NCI-H82 treated with DMSO at 0.1 percent for 48 hours (cell line): ENCODE measurements at regions not wholly inside any gene's neighbourhood (a gene's known extent, or its start where the extent isn't known, plus 50 kb on each side); places are given as distances from the start of the nearest gene placed in this dataset.
A peak's percentile ranks its signal among the peaks of the same experiment; 100 is the strongest.

Experiments used
- DNase-seq: peaks from one replicate; lab custom pipeline; 2025; ENCODE audit not compliant: unreplicated experiment; lab: John Stamatoyannopoulos, UW

DNA sequence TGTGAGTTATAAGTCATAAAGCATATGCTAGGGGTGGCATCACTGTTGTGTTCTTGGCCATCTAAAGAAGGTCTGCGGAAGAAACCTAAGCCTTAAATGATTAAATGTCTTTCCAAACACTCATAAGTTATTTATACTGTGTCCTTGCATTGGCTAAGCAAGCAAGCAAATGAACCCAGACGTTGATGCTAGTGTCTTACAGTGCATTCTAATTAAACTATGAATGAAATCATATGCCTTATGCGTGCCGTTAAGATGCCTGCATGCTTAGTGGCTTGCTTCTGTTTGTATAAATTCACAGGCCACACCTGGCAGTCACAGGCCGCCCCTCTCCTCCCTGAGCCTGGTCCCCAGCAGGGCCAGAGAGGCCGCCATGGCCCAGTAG is 49.9 kb downstream of the RIN2 start:
- DNase-seq, result no peak

DNA sequence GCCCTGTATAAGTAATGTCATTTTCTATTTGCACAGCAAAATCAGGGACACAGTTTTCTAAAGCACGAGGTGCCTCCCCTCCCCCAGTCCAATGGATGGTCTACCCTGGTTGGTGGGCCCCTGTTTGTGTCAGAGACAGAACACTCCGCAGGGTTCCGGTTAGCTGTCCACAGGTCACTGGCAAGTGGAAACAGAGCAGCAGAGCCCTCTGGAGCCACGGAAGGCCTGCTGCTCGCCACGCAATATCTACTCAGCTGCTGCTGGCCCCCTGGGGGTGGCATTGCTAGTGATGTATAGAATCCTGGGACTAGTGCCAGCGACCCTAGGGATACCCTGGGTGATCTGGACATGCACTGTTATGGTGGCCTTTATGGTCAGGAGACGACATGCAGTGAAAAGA is 50.4 kb downstream of the RIN2 start:
- no peak for DNase-seq

DNA sequence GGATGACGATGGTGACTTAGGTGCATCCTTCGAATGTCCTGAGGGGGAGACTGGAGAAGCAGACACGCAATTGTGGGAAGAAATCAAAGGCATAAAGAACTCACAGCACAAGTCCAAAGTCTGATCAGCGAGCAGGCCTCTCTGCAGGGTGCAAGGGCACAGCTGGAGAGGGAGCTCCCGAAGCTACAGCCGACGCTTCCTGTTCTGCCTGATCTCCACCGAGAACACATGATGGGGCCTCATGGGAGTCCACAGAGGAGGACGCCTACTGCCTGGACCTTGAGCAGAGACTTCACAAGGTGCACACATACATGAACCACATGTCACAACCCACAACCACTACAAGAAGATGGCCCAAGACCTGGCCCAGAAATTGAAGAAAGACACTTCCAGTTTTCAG is 51.4 kb downstream of the RIN2 start:
- DNase-seq, result no peak

DNA sequence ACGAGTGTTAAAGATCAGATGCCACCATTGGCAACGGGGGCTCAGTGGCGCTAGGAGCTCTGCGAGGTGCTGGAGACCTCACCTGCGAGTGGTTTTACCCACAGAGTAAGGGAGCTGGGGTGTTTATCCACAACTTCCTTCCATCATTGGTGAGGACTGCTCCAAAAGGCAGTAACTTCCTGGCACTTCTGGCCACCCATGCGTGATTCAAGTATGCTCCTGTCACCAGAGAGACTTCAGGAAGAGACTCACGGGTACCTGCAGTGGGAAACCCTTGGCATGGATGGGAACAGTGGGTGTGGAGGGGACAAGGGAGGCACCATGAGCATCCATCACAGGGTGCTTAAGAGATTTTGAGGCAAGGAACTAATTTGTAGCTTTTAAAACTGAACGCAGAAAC is 53.2 kb downstream of the RIN2 start:
- DNase-seq, result no peak

DNA sequence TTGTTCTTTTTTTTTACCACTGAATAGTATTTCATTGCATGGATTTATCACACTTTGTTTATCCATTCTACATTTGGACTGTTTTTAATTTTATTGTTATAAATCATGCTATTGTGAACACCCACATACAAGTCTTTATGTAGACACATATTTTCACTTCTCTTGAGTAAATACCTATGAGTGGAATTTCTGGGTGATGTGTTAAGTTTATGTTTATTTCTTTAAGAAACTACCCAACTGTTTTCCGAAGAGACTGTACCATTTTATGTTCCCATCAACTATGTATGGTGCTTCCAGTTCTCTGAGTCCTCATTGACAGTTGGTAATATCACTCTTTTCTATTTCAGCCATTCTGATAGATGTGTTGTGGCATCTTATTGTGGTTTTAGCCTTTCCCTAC is 54.0 kb downstream of the RIN2 start:
- no peak for DNase-seq

DNA sequence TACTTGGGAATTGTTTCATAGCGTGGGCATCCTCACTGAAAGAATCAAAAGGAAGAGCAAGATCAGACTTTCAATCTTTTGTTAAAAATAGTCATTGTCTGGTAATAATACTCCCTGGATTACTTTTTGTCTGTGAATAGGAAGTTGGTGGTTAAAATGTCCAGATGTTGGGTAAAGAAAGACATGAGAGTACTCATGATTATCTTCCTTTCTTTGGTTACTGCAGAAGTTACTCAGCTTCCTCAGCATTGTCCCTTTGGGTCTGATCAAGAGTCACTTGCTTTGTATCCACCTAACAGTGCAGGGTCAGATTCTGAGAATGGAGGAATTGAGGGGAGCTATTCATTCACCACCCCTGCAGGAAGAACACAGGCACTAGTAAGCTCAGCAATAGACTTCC is 54.6 kb downstream of the RIN2 start:
- no peak for DNase-seq

DNA sequence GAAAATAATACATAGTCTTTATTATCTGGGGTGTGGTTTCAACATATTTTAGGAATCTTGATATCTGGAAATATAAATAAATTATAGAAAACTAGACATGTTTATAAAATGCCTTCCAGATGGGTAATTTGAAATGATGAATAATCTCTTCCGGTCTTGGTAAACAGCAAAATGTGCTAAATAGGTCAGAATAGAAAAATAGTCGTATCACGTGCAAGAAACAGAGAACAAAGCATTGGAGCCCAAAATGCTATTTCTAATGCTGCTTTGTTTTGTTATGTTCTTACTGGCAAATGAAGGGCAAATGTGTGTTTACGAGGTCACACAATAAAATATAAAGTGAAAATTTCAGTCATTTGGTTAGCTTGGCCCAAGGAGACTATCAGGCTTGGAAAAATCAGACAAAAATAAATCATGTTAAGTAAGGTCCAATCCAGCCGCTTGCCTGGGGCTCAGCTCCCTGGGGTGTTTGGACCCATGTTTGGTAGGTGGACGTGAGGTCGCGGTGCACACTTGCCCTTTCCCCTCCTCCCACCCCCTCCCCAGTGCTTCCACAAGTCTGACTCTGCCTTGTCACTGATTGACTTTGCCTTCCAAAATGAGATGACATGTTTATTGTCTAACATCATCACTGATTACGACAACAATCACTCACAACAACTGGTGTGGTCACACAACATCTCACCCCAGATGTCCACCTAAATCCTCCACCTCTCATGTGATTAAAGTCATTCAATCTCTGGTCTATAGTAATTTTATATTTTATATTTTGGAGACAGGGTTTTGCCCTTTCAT is 56.0 kb downstream of the RIN2 start:
- no peak for DNase-seq

DNA sequence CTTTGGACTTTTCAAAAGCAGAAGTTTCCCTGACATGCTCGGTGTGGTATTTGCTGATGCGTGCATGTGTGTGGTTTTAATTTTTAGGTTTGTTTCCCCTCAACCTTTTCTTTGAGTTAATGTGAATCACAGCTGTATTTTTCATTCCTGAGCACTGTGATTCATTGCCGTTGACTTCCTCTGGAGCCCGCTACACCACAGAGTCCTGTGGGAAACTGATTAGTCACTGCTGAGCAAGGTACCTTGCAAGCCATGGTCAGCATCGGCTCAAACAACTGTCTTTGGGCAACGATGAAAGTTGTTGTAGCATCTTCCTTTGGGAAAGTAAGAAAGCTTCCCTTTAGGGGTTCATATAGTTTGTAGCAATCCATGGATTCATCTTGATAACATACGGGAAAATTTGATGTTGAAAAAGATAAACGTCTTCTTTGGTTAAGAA is 57.5 kb downstream of the RIN2 start:
- DNase-seq, result no peak

DNA sequence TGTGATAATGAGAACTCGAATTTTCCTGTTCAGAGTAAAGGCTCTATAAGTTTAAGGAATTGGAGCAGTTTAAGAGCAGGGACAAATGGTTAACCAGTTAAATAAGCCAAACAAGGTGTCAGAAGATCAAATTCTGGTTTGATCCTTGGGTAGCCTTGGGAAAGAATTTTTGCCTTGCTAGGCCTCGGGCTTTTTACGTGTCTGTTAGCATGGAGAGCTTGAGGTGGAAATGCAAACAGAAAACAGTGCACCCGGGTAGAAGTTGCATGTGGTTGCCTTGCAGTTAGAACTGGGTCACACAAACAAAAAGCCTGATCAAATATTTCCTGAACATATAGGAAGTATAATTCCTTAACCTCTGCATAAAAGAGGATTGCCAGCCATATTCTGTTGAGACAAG is 58.3 kb downstream of the RIN2 start:
- no peak for DNase-seq

DNA sequence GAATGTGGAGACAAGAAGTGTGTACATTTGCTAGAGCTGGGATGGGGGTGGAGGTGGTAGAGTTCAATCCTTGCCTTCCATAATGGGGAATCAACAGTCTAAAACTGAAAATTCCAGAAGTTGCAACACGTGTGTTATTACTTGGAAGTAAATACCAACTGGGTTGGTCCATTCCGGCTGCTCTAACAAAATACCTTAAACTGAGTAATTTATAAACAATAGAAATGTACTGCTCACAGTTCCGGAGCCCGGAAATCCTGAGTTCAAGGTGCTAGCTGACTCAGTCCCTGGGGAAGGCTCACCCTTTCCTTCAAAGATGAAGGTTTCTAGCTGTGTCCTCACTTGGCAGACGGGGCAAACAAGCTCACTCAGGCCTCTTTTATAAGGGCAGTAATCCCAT is 59.0 kb downstream of the RIN2 start:
- DNase-seq, result peak; percentile 17

DNA sequence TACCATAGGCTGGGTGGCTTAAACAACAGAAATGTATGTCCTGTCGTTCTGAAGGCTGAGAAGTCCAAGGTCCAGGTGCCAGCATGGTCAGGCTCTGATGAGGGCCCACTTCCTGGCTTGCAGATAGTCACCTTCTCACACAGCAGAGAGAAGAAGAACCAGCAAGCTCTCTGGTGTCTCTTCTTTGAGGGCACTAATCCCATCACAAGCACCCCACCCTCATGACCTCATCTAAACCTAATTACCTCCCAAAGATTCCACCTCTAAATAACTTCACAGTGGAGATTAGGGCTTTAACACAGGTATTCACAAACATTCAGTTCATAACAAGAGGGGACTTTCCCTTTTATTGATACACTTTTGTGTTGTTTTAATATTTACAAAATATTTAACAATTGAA is 61.1 kb downstream of the RIN2 start:
- no peak for DNase-seq

DNA sequence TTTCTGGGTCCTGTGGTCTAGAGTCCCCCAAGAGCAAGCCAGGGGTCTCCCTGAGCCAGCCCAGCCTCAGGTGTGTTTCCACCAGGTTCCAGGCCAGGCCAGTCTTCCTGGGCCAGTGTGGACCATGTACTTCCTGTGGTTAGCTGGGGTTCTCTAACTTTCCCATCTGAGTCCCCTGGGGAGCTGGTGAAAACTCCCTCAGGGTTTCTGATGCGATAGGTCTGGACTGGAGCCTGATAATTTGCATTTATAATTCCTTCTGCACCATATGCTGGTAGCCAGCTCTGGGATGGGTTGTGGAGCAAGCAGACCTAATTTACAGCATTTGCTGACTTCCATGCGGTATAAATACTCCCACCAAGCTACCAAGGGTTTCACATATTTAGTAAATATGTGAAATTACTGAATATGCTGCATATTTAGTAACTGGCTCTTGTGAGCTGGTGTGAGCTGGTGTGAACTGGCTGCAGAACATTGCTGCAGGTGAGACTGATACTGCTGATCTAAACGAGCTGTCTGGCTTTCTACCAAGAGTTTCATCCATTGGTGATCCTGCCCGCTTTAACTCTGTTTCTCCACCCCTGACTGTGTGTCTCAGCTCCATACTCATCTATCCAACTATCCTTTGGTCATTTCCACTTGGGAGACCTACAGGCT is 62.6 kb downstream of the RIN2 start:
- DNase-seq, result peak; percentile 3

DNA sequence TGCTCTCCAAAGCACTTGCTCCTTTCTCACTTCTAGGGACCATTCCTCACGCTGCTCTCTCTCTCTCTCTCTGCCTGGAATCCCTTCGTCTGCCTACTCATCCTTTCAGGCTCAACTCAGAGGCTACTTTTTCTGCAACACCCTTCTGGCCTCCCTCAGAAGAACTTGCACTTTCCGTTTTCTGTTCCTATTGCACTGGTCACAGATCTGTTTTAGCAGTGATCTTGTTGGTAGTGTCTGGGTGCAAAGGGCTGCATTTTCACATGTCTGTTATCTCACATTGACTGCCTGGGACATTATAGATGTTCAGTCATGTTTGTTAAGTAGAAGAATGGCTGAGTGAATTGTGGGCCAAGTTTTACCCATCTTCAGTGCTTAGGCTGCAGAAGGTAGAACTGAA is 63.5 kb downstream of the RIN2 start:
- no peak for DNase-seq

DNA sequence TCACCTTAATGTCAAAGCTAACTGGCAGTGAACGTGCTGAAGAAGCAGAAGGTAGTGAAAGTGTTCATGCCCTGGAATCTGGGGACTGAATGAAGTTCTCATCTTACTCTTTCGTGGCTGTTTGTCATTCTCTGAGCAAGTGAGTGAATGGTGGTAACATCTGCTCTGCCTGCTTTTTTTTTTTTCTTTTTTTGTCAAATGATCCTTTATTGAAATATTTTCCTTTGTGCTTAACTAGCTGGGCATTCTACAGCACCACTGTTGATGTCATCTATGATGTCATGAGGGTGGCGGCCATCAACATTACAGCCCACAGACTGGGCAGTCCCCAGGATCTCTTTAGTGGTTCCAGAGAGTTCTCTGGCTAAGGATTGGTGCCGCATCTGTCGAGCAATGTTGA is 65.2 kb downstream of the RIN2 start:
- no peak for DNase-seq

DNA sequence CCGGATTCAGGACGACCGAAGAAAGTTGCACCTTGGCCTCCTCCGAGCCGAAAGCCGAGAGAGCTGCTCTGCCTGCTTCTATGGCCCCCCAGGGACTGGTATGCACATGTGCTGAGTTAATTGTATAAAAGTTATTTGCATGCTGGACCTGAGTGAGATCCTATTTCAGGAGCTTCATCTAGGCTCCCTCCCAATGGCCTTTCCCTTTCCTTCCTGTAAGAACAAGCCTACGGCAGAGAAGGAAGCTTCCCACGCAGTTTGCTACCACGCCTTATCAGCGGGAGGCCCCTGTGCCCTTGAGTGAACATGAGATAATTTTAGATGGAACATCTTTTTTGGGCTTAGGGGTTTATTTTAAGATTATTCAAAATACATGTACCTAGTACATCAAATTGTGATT is 65.9 kb downstream of the RIN2 start:
- no peak for DNase-seq

DNA sequence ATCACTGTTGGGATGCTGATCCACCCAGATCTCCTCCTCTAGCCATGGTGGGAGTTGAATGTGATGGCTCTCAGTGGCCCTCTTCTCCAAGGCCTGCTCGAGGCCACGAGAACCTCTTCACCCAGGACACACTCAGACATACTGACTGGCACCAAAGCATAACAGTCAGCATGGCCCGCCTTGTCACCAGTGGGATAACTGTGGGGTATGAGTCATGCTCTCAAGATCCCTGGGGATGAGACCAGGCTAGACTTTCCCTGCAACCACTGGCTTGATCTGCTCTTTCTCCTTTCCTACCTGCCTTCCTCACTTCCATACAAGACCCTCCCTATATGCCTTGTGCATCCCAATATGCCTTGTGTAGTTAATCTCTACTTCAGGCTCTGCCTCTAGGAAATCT is 66.8 kb downstream of the RIN2 start:
- DNase-seq, result no peak

DNA sequence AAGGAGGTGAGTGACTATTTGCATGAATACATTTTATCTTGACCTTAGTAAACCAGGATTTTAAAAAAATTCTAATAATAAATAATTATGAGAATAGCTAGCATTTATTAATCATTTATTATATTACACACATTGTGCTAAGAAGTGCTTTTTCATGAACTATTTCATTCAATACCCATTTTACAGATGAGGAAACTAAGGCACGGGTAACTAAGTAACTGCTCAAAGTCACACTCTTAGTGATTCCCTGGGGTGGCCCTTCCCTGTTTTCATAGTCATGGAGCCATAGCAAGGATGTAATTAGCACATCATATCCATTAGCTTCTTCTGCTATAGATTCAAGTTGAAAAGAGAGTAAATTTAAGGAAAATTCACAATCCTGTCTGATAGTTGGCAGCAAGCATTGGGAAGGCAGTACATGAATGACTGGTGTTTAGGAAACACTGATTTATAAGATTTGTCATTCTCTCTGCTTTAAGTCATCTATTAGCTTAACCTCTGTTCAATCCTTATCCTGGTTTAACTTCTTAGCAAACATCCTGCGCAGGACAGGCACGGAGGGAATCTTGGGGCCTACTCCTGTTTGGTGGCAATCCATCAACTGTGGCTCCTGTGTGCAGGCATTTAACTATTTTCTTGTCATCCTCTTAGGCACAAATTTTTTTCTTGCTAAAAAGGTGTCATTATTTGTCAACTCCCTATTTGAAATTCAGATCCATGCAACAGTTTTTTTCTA is 68.3 kb downstream of the RIN2 start:
- peak; percentile 39 for DNase-seq

DNA sequence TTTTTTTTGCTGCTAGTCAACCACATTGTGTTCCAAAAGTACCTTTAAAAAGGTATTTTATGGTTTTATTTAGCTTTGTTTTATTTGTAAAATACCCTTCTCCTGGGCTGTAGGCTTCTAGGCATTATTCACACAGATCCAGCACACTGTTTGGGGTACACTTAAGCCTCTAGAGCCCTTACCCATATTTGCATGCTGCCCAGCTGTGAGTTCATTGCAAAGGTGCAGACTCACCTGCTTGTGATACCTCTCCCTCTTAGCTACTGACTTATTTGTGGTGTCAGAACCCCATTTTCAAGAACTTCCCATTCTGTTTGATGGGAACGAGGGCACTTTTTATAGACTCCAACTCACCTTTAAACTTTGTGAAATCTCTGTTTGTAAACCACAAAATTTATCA is 69.8 kb downstream of the RIN2 start:
- no peak for DNase-seq

DNA sequence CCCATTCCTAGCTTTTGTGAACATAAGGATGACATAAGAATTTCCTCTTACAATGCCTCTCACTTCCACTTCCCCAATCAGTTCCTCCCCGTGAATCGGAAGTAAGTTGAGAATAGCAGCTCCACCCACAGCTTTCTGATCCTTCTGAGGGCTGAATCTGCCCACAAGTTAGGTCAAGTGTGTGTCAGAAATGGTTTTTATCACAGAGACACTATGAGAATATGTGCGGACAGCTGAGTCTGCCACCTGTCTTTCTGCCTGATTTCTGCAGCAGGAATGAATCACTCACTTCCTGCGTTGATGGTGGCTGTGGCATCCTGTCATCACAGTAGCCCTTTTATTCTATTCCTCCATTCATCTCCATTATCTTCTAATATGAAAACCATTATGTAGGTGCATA is 70.2 kb downstream of the RIN2 start:
- DNase-seq, result no peak

DNA sequence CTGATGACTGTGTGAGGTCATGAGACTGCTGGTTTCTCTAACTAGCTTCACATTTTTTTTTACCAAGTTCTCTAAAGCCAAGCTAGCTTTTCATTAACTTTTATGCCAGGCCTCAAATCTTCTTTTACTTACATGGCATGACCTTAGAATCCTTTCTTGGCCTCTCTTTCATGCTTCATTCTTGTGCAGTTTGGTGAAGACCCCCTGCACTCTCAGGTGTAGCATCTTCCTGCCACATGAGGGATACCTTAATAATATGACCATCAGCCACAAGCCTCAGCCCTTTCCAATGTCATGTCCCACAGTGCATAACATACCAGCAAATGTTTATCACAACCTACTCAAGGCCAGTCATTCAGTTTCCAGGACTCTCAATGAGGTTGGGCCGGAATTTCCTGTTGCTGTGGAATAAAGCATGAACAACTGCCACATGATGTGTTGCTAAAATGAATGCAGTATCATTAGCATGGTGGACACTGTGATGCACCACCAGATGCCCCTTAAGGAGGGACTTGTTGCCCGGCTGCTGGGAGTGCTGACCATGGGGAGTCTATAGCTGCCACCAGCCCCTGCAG is 72.2 kb downstream of the RIN2 start:
- DNase-seq, result no peak

DNA sequence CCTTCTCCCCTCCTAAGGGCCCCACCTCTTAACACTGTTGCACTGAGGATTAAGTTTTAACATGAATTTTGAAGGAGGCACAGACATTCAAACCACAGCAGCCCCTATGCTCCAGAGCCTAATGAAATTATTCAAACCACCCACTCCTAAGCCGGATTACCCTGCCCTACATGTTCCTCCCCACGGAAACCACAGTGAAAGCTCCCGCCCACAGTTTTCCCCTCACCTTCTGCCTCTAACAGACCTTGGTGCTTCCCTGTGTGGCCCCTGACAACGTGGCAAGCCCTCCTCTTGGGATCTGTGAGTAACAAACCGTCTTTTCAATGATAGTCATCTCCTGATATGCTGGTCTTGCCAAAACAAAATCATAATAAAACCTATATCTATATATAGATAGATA is 74.8 kb downstream of the RIN2 start:
- DNase-seq, result peak; percentile 91

DNA sequence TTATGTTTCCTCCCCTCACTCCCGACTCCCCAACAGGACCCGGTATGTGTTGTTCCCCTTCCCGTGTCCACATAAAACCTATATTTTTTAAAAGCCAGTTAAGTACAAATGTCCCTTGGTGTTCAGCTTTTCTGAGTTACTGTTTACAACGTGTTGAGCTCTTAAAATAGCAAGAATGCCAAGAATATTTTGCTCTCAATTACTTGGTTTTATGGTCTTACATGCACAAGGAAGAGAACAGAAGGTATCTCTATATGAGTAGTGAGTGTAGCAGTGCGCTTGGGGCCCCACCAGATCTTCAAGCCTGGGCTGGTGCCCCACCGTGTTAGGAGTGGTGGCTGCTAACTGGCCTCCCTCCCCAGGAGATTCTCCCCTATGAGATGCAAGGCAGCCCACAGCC is 75.3 kb downstream of the RIN2 start:
- no peak for DNase-seq
